K562 (cell line): ENCODE measurements at regions not wholly inside any gene's neighbourhood (a gene's known extent, or its start where the extent isn't known, plus 50 kb on each side); places are given as distances from the start of the nearest gene placed in this dataset.

ENCODE experiments used
- ATAC-seq: fragments of 200-7000 bp; cut with Tn5 transposase; 3 replicates; pipeline ENCODE4 v1.9.1; 2020; ENCODE audit warnings: moderate library complexity
- BruUV-seq: library from RNA; stranded (reverse); fragments of 400-500 nt; replicated peaks from 2 replicates; lab custom pipeline; 2021; lab: Mats Ljungman, UMichigan
- CTCF ChIA-PET: fragments of 300-600 bp; formaldehyde crosslinking; extraction: SDS; loops from one replicate; lab custom pipeline; 2021; ENCODE audit warnings: low intra/inter-chr PET ratio; lab: Yijun Ruan, JAX
- POLR2A ChIA-PET: fragments of 300-600, 350-650 bp; sonication (Branson Sonifier 250); formaldehyde crosslinking; extraction: SDS; loops from one replicate; lab custom pipeline; 2021; ENCODE audit warnings: antibody characterized with exemption, inconsistent platforms; lab: Yijun Ruan, JAX
- DNase-seq, 4 experiments: peaks; one replicate each; pipeline versions ENCODE4 v3.0.0 to v3.0.0-alpha.2; 2011 to 2018; ENCODE audit warnings: low spot score in 3 of 4, mixed read lengths in 3 of 4; ENCODE audit errors: extremely low read depth in 1 of 4
- FAIRE-seq: peaks from 2 replicates; lab custom pipeline; 2011; peaks lifted over from hg19 to GRCh38; lab: Jason Lieb, UNC
- H2AFZ ChIP-seq: 2 replicates; pipeline ENCODE4 v1.6.0; 2011; ENCODE audit warnings: low read depth, low read length, control low read depth, inconsistent platforms
- H3K27ac ChIP-seq: fragments of 200-600 bp; 3 replicates; pipeline ENCODE4 v1.8.0; 2011; ENCODE audit warnings: low read depth, mild to moderate bottlenecking, control low read depth, inconsistent platforms, low read length, moderate library complexity, mixed read lengths; ENCODE audit errors: extremely low read depth
- H3K27me3 ChIP-seq, 2 experiments: fragments of 300-600 bp in 1 of 2; 2 replicates in 1 of 2; 3 replicates in 1 of 2; pipeline versions ENCODE4 v1.6.0 to v1.8.0; 2011; ENCODE audit warnings: inconsistent platforms in 2 of 2, low read length in 2 of 2, mild to moderate bottlenecking in 1 of 2, mixed read lengths in 1 of 2, moderate library complexity in 1 of 2; ENCODE audit not compliant: control insufficient read depth in 2 of 2, insufficient read depth in 2 of 2
- H3K36me3 ChIP-seq: fragments of 300-600 bp; 3 replicates; pipeline ENCODE4 v1.8.0; 2011; ENCODE audit warnings: mild to moderate bottlenecking, low read length, inconsistent platforms; ENCODE audit not compliant: control insufficient read depth, insufficient read depth
- H3K4me1 ChIP-seq, 2 experiments: fragments of 200-600 bp in 1 of 2; replicated peaks in 1 of 2; 2 replicates in 1 of 2; 3 replicates in 1 of 2; pipeline versions ENCODE4 v1.5.1 to v1.8.0; 2011; ENCODE audit warnings: inconsistent platforms in 2 of 2, low read length in 2 of 2, mild to moderate bottlenecking in 1 of 2, mixed read lengths in 1 of 2, moderate library complexity in 1 of 2; ENCODE audit not compliant: control insufficient read depth in 2 of 2, insufficient read depth in 2 of 2
- H3K4me2 ChIP-seq: 2 replicates; pipeline ENCODE4 v1.6.1; 2011; ENCODE audit warnings: low read length, control low read depth, inconsistent platforms, mixed read lengths; ENCODE audit not compliant: insufficient read depth
- H3K4me3 ChIP-seq: fragments of 200-600 bp; sonication (generic), shearing (Covaris generic); 2 replicates; pipeline ENCODE4 v1.5.1; 2016; ENCODE audit warnings: control low read depth, inconsistent platforms
- H3K79me2 ChIP-seq: fragments of 200-600 bp; 3 replicates; pipeline ENCODE4 v1.8.0; 2011; ENCODE audit warnings: low read length, inconsistent platforms; ENCODE audit not compliant: control insufficient read depth, insufficient read depth
- H3K9ac ChIP-seq, 2 experiments: 2 replicates each; pipeline versions ENCODE4 v1.6.0 to v1.6.1; 2011; ENCODE audit warnings: low read depth in 2 of 2, low read length in 2 of 2, control low read depth in 1 of 2, inconsistent platforms in 1 of 2, mild to moderate bottlenecking in 1 of 2, mixed read lengths in 1 of 2; ENCODE audit not compliant: insufficient read depth in 1 of 2
- H3K9me1 ChIP-seq: one replicate; pipeline ENCODE4 v1.6.0; 2011; ENCODE audit warnings: inconsistent platforms, mild to moderate bottlenecking, low read length, moderate library complexity; ENCODE audit not compliant: control insufficient read depth, insufficient read depth
- H3K9me3 ChIP-seq: replicated peaks from 2 replicates; pipeline ENCODE4 v1.5.1; 2011; ENCODE audit warnings: low read depth, low read length, inconsistent platforms; ENCODE audit not compliant: control insufficient read depth, insufficient read depth
- H4K20me1 ChIP-seq: replicated peaks from 2 replicates; pipeline ENCODE4 v1.6.1; 2011; ENCODE audit warnings: low read length, inconsistent platforms, mixed read lengths; ENCODE audit not compliant: control insufficient read depth, insufficient read depth
- ADNP ChIP-seq: fragments of 200-800 bp; sonication (Bioruptor generic); IDR thresholded peaks from 2 replicates; pipeline ENCODE4 v1.6.1; 2016; ENCODE audit warnings: missing genetic modification characterization, missing compliant biosample characterization
- ELF4 ChIP-seq: fragments of 450-650 bp; formaldehyde crosslinking; IDR thresholded peaks from 2 replicates; pipeline ENCODE4 v1.4.0; 2022; ENCODE audit warnings: missing genetic modification characterization
- JUNB ChIP-seq: fragments of 450-650 bp; formaldehyde crosslinking; conservative IDR thresholded peaks from 2 replicates; pipeline ENCODE4 v1.4.0; 2020; ENCODE audit warnings: mild to moderate bottlenecking
- KAT2B ChIP-seq: IDR thresholded peaks from one replicate; pipeline ENCODE4 v1.6.1; 2012; ENCODE audit warnings: low read depth, mild to moderate bottlenecking, control low read depth, inconsistent platforms, low read length, moderate library complexity
- KDM2B ChIP-seq: fragments of 250-450 bp; sonication (Bioruptor Pico); IDR thresholded peaks from 2 replicates; pipeline ENCODE4 v1.8.0; 2021; ENCODE audit warnings: mild to moderate bottlenecking, moderate library complexity
- KLF1 ChIP-seq: fragments of 450-650 bp; IDR thresholded peaks from 2 replicates; pipeline ENCODE4 v1.6.1; 2016; ENCODE audit warnings: missing genetic modification characterization, missing compliant biosample characterization
- LEF1 ChIP-seq: fragments of 450-650 bp; IDR thresholded peaks from 2 replicates; pipeline ENCODE4 v1.6.1; 2016; ENCODE audit warnings: mild to moderate bottlenecking
- MEF2D ChIP-seq: conservative IDR thresholded peaks from 2 replicates; pipeline ENCODE4 v1.6.1; 2016; ENCODE audit warnings: low read depth, missing genetic modification characterization, missing compliant biosample characterization
- RBFOX2 ChIP-seq: fragments of 200-400 bp; formaldehyde crosslinking; IDR thresholded peaks from 2 replicates; pipeline ENCODE4 v1.6.1; 2017; ENCODE audit warnings: low read depth, mild to moderate bottlenecking, low read length, moderate library complexity
- RBM14 ChIP-seq: fragments of 200-400 bp; formaldehyde crosslinking; IDR thresholded peaks from 2 replicates; pipeline ENCODE4 v1.6.1; 2018; ENCODE audit warnings: low read depth, mild to moderate bottlenecking, low read length, moderate library complexity, borderline replicate concordance; ENCODE audit not compliant: insufficient read depth
- RBM22 ChIP-seq: fragments of 200-400 bp; formaldehyde crosslinking; IDR thresholded peaks from 2 replicates; pipeline ENCODE4 v1.6.1; 2018; ENCODE audit warnings: low read length, low read depth; ENCODE audit not compliant: poor library complexity, severe bottlenecking
- SMARCC2 ChIP-seq: fragments of 450-650 bp; IDR thresholded peaks from 2 replicates; pipeline ENCODE4 v1.6.1; 2017; ENCODE audit warnings: antibody characterized with exemption, moderate library complexity, mild to moderate bottlenecking, low read depth
- TOE1 ChIP-seq, 2 experiments: fragments of 450-650 bp in 1 of 2; sonication (generic) in 1 of 2; formaldehyde crosslinking in 1 of 2; IDR thresholded peaks; 2 replicates each; pipeline versions ENCODE4 v1.7.1 to v1.8.0; 2016 to 2022; ENCODE audit warnings: borderline replicate concordance in 2 of 2, mild to moderate bottlenecking in 2 of 2, antibody characterized with exemption in 1 of 2, inconsistent platforms in 1 of 2, low read depth in 1 of 2, missing genetic modification reagents in 1 of 2, moderate library complexity in 1 of 2
- XRCC3 ChIP-seq: fragments of 450-650 bp; IDR thresholded peaks from 2 replicates; pipeline ENCODE4 v1.6.1; 2017; ENCODE audit warnings: mild to moderate bottlenecking, moderate library complexity
- ZNF436 ChIP-seq: fragments of 250-450, 450-650 bp; sonication (Bioruptor Pico); formaldehyde crosslinking; IDR thresholded peaks from 2 replicates; pipeline ENCODE4 v1.7.0; 2020; ENCODE audit warnings: mild to moderate bottlenecking
- WGBS: fragments of 100-300 bp; shearing (Covaris generic); methylation state at CpG from one replicate; pipeline ENCODE4 v1.1.6; 2016; ENCODE audit warnings: low coverage, mixed read lengths; ENCODE audit not compliant: insufficient coverage; ENCODE audit errors: missing lambda C conversion rate; 5-methylcytosine and 5-hydroxymethylcytosine counted together
- in situ Hi-C: fragments of 300-500 bp; cut with MboI; formaldehyde crosslinking; loops from 4 replicates; pipeline ENCODE4 v1.15.0; 2018; ENCODE audit warnings: inconsistent platforms, mixed read lengths
- intact Hi-C: fragments of 100-400 bp; cut with micrococcal nuclease; formaldehyde crosslinking; loops from 2 replicates; pipeline ENCODE4 v1.14.2; 2022
- TF ChIP-seq, protein P1 (sequence below), 2 experiments: fragments of 450-650 bp; IDR thresholded peaks; 2 replicates each; pipeline ENCODE4 v1.6.1; 2016
- TF ChIP-seq, protein P2 (sequence below): fragments of 450-650 bp; IDR thresholded peaks from 2 replicates; pipeline ENCODE4 v1.6.1; 2016; ENCODE audit warnings: antibody characterized with exemption

DNA sequence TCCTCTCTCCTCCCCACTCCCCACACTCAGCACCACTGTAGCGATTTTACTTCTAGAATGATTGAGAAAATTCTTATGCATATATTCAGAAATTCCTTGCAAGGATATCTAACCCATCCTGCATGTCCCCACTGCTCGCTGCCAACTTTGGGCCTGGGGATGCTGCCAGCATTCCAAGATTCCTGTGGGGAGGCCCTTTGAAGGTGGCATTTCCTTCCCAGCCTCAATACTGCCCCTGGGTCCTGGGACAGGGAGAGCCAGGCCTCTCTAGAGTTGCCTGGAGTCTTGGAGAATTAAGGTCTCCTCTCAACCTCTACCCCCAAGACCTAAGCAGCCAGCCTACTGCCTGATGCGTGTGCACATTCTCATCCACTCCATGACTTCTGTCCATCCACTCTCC lies 303.5 kb downstream of the NEBL start:
- DNase-seq (no peak), FAIRE-seq (no peak), ATAC-seq (no peak)
- no peaks in the 10 kb centered on the region for H4K20me1 ChIP-seq
- H3K4me2 ChIP-seq: no peak overlapping the region
- no peaks in the 10 kb centered on the region for H3K36me3 ChIP-seq
- in situ Hi-C loops: no loop called here
- POLR2A ChIA-PET: no interaction called here
- no peak overlapping the region for H2AFZ ChIP-seq
- no peak overlapping the region for H3K9ac ChIP-seq
- H3K27me3 ChIP-seq: no peaks in the 10 kb centered on the region
- intact Hi-C loops: no loop called here
- H3K9me1 ChIP-seq: no peaks in the 10 kb centered on the region
- WGBS: 0% methylated on average over 3 of the region's 3 CpGs
- BruUV-seq: no TSS peak
- CTCF ChIA-PET: no interaction called here
- no peak overlapping the region for H3K27ac ChIP-seq
- H3K4me1 ChIP-seq: no peaks in the 10 kb centered on the region
- no peak for TF ChIP-seq TOE1 (IDR thresholded peaks at IDR 0.05; ENCODE audit: borderline replicate concordance)
- no peak for TF ChIP-seq TOE1 (CRISPR knock-in tag; IDR thresholded peaks at IDR 0.05; ENCODE audit: borderline replicate concordance, low read depth)
- no peak for TF ChIP-seq ADNP (tag)
- TF ChIP-seq RBFOX2: no peak
- TF ChIP-seq, protein P1, sequence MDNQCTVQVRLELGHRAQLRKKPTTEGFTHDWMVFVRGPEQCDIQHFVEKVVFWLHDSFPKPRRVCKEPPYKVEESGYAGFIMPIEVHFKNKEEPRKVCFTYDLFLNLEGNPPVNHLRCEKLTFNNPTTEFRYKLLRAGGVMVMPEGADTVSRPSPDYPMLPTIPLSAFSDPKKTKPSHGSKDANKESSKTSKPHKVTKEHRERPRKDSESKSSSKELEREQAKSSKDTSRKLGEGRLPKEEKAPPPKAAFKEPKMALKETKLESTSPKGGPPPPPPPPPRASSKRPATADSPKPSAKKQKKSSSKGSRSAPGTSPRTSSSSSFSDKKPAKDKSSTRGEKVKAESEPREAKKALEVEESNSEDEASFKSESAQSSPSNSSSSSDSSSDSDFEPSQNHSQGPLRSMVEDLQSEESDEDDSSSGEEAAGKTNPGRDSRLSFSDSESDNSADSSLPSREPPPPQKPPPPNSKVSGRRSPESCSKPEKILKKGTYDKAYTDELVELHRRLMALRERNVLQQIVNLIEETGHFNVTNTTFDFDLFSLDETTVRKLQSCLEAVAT (IDR thresholded peaks at IDR 0.05): no peak
- TF ChIP-seq RBM22: no peak
- no peak for TF ChIP-seq XRCC3
- no peak for TF ChIP-seq ELF4
- no peak for TF ChIP-seq KLF1 (tag)
- TF ChIP-seq MEF2D (tag): no peak
- TF ChIP-seq, protein P2, sequence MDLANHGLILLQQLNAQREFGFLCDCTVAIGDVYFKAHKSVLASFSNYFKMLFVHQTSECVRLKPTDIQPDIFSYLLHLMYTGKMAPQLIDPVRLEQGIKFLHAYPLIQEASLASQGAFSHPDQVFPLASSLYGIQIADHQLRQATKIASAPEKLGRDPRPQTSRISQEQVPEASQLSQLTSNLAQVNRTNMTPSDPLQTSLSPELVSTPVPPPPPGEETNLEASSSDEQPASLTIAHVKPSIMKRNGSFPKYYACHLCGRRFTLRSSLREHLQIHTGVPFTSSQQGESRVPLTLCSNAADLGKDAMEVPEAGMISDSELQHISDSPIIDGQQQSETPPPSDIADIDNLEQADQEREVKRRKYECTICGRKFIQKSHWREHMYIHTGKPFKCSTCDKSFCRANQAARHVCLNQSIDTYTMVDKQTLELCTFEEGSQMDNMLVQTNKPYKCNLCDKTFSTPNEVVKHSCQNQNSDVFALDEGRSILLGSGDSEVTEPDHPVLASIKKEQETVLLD: no peak
- TF ChIP-seq RBM14: no peak
- no peak for TF ChIP-seq LEF1
- TF ChIP-seq JUNB (CRISPR knock-in tag): no peak
- TF ChIP-seq SMARCC2: no peak
- no peak for TF ChIP-seq ZNF436 (CRISPR knock-in tag)
- TF ChIP-seq KDM2B (CRISPR knock-in tag): no peak
- TF ChIP-seq KAT2B: no peak
- no peak overlapping the region for H3K4me3 ChIP-seq
- H3K79me2 ChIP-seq: no peaks in the 10 kb centered on the region
- no peaks in the 10 kb centered on the region for H3K9me3 ChIP-seq
